CD14-positive monocyte (primary cell): ENCODE measurements at regions not wholly inside any gene's neighbourhood (a gene's known extent, or its start where the extent isn't known, plus 50 kb on each side); places are given as distances from the start of the nearest gene placed in this dataset.

Source experiments
- DNase-seq, 3 donors: peaks; one replicate each; pipeline ENCODE4 v3.0.0-alpha.2; 2011 to 2022
- H2AFZ ChIP-seq: 2 replicates; pipeline ENCODE4 v1.6.0; 2012; ENCODE audit warnings: mild to moderate bottlenecking, low read depth, low read length, inconsistent platforms; ENCODE audit not compliant: insufficient read depth, poor library complexity, severe bottlenecking
- H3K27ac ChIP-seq, 2 donors: 1 replicate in 1 of 2; 2 replicates in 1 of 2; pipeline ENCODE4 v1.5.1; 2012 to 2013; ENCODE audit warnings: low read length in 2 of 2, control low read depth in 1 of 2, inconsistent platforms in 1 of 2, low read depth in 1 of 2, mild to moderate bottlenecking in 1 of 2
- H3K27me3 ChIP-seq, 2 donors: one replicate each; pipeline versions ENCODE4 v1.6.0 to v1.6.1; 2011 to 2013; ENCODE audit warnings: low read length in 2 of 2; ENCODE audit not compliant: control insufficient read depth in 2 of 2, insufficient read depth in 2 of 2
- H3K36me3 ChIP-seq, 2 donors: replicated peaks in 1 of 2; 1 replicate in 1 of 2; 2 replicates in 1 of 2; pipeline versions ENCODE4 v1.5.1 to v1.6.1; 2012 to 2013; ENCODE audit warnings: low read length in 2 of 2, control low read depth in 1 of 2, inconsistent platforms in 1 of 2, mild to moderate bottlenecking in 1 of 2; ENCODE audit not compliant: insufficient read depth in 2 of 2, control insufficient read depth in 1 of 2
- H3K4me1 ChIP-seq, 2 donors: 1 replicate in 1 of 2; 2 replicates in 1 of 2; pipeline versions ENCODE4 v1.5.1 to v1.6.1; 2012 to 2013; ENCODE audit warnings: low read length in 2 of 2, control low read depth in 1 of 2, inconsistent platforms in 1 of 2, mild to moderate bottlenecking in 1 of 2, moderate library complexity in 1 of 2; ENCODE audit not compliant: insufficient read depth in 2 of 2, control insufficient read depth in 1 of 2
- H3K4me2 ChIP-seq: replicated peaks from 2 replicates; pipeline ENCODE3; 2012; ENCODE audit warnings: low read length, moderate library complexity, mild to moderate bottlenecking; ENCODE audit not compliant: poor library complexity, severe bottlenecking; ENCODE audit errors: extremely low read depth
- H3K4me3 ChIP-seq, 3 experiments: fragments of 200-600 bp in 1 of 3; sonication (generic) in 1 of 3; replicated peaks in 1 of 3; 1 replicate in 2 of 3; 2 replicates in 1 of 3; pipeline ENCODE4 v1.5.1; 2011 to 2013; ENCODE audit warnings: low read length in 3 of 3, mild to moderate bottlenecking in 3 of 3, control low read depth in 2 of 3, low read depth in 2 of 3, inconsistent platforms in 1 of 3, moderate library complexity in 1 of 3
- H3K79me2 ChIP-seq: 2 replicates; pipeline ENCODE4 v1.6.0; 2012; ENCODE audit warnings: mild to moderate bottlenecking, control low read depth, inconsistent platforms, low read length, moderate library complexity; ENCODE audit not compliant: insufficient read depth
- H3K9ac ChIP-seq: 2 replicates; pipeline ENCODE4 v1.6.0; 2017; ENCODE audit warnings: low read length, mild to moderate bottlenecking; ENCODE audit not compliant: insufficient read depth, poor library complexity, severe bottlenecking
- H3K9me3 ChIP-seq, 2 donors: replicated peaks in 1 of 2; 1 replicate in 1 of 2; 2 replicates in 1 of 2; pipeline versions ENCODE4 v1.5.1 to v1.6.1; 2012 to 2013; ENCODE audit warnings: low read length in 2 of 2, control low read depth in 1 of 2; ENCODE audit not compliant: control insufficient read depth in 1 of 2, insufficient read depth in 1 of 2
- H4K20me1 ChIP-seq: 2 replicates; pipeline ENCODE4 v1.6.0; 2012; ENCODE audit warnings: mild to moderate bottlenecking, low read length, control low read depth, moderate library complexity; ENCODE audit not compliant: insufficient read depth
- H3K27ac Mint-ChIP-seq, 7 donors: one replicate each; pipeline ENCODE4 v1.8.0; 2020; ENCODE audit warnings: mild to moderate bottlenecking in 7 of 7, mixed read lengths in 7 of 7, moderate library complexity in 6 of 7, inconsistent platforms in 2 of 7
- H3K27me3 Mint-ChIP-seq, 3 donors: one replicate each; pipeline ENCODE4 v1.8.0; 2021 to 2022; ENCODE audit warnings: low read depth in 3 of 3, mild to moderate bottlenecking in 3 of 3, mixed read lengths in 3 of 3, moderate library complexity in 3 of 3, inconsistent platforms in 1 of 3
- H3K36me3 Mint-ChIP-seq, 2 donors: one replicate each; pipeline ENCODE4 v1.8.0; 2020; ENCODE audit warnings: mixed read lengths in 2 of 2, inconsistent platforms in 1 of 2, mild to moderate bottlenecking in 1 of 2
- H3K4me1 Mint-ChIP-seq: one replicate; pipeline ENCODE4 v1.8.0; 2020; ENCODE audit warnings: mild to moderate bottlenecking, mixed read lengths
- H3K4me3 Mint-ChIP-seq, 2 donors: one replicate each; pipeline ENCODE4 v1.8.0; 2020; ENCODE audit warnings: mild to moderate bottlenecking in 2 of 2, mixed read lengths in 2 of 2, moderate library complexity in 1 of 2
- H3K9me3 Mint-ChIP-seq, 7 donors: one replicate each; pipeline ENCODE4 v1.8.0; 2020 to 2022; ENCODE audit warnings: mixed read lengths in 7 of 7, mild to moderate bottlenecking in 6 of 7, moderate library complexity in 6 of 7, inconsistent platforms in 2 of 7
- WGBS: methylation state at CpG from one replicate; pipeline ENCODE4 v1.1.5; 2013; ENCODE audit warnings: missing lambda C conversion rate; ENCODE audit not compliant: insufficient coverage; 5-methylcytosine and 5-hydroxymethylcytosine counted together
- intact Hi-C, 2 donors: fragments of 100-400 bp; cut with micrococcal nuclease; formaldehyde crosslinking; loops; one replicate each; pipeline versions ENCODE4 v1.15.0 to v1.15.1; 2023
- TF ChIP-seq, protein P1 (sequence below): fragments of 200-600 bp; IDR thresholded peaks from one replicate; pipeline ENCODE4 v1.8.0; 2022; ENCODE audit warnings: antibody characterized with exemption, mild to moderate bottlenecking

DNA sequence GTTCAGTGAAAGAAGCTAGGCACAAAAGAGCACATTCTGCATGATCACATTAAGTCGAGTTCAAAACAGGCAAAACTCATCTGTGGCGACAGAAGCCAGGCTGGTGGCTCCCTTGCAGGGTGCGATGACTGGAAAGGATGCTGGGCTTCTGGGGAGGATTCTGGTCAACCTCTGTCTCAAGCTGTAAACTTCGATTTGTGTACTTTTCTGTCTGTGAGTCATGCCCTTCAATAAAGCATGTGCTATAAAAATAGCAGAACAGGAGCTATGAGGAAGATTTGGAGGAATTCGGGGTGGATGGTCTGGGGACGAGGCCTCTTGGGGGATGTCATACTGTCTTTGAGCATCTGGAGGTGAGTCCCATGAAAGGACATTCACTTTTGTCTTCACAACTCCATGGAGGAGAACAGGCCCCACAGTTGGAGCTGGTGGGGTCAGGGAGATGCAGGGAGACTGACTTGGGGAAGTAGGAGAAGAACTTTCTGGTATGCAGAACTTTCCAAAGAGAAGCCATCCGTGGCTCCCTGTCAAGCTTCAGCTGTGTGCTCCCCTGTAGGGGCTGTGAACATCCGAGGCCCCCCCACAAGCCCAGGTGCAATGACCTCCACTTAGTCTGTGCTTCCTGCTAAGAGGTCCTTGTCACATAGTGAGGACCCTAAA is 77.8 kb upstream of the LINC01488 start:
- Histone ChIP-seq H3K79me2 (no peaks in the 10 kb centered on the region), H3K4me1 (peaks cover 15 to 20% of the 10 kb centered on the region in 2 donors), H3K4me3 (no peak overlapping the region), H4K20me1 (no peaks in the 10 kb centered on the region), H3K9ac (no peak overlapping the region), H3K27ac (no peak overlapping the region), H3K4me2 (no peak overlapping the region), H3K27me3 (no peaks in the 10 kb centered on the region), H3K9me3 (peaks cover 4 to 12% of the 10 kb centered on the region in 2 donors), H3K36me3 (no peaks in the 10 kb centered on the region), H2AFZ (no peak overlapping the region)
- H3K27me3 Mint-ChIP-seq, result peaks cover 3 to 6% (median 5%) of the 10 kb centered on the region in 3 donors
- intact Hi-C loops, result no loop called here
- peaks cover 2 to 15% (median 11%) of the 10 kb centered on the region in 7 donors for H3K9me3 Mint-ChIP-seq
- no peak overlapping the region for H3K4me3 Mint-ChIP-seq
- peaks cover 24% of the 10 kb centered on the region for H3K4me1 Mint-ChIP-seq
- TF ChIP-seq, protein P1, sequence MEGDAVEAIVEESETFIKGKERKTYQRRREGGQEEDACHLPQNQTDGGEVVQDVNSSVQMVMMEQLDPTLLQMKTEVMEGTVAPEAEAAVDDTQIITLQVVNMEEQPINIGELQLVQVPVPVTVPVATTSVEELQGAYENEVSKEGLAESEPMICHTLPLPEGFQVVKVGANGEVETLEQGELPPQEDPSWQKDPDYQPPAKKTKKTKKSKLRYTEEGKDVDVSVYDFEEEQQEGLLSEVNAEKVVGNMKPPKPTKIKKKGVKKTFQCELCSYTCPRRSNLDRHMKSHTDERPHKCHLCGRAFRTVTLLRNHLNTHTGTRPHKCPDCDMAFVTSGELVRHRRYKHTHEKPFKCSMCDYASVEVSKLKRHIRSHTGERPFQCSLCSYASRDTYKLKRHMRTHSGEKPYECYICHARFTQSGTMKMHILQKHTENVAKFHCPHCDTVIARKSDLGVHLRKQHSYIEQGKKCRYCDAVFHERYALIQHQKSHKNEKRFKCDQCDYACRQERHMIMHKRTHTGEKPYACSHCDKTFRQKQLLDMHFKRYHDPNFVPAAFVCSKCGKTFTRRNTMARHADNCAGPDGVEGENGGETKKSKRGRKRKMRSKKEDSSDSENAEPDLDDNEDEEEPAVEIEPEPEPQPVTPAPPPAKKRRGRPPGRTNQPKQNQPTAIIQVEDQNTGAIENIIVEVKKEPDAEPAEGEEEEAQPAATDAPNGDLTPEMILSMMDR, result no peak
- peaks cover 2 to 3% of the 10 kb centered on the region in 2 donors for H3K36me3 Mint-ChIP-seq
- no peak overlapping the region for H3K27ac Mint-ChIP-seq
- WGBS, result 73% methylated on average over 8 of the region's 8 CpGs
- no peak for DNase-seq

DNA sequence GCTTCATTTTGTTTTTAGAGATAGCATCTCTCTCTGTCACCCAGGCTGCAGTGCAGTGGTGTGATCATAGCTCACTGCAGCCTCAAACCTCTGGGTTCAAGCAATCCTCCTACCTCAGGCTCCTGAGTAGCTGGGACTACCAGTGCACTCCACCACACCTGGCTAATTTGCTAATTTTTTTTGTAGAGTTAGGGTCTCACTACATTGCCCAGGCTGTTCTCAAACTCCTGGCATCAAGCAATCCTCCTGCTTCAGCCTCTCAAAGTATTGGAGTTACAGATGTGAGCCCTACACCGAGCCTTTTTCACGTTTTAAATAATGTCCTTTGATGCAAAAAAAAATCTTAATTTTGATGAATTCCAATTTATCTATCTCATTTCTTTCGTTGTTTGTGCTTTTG is 75.4 kb upstream of the LINC01488 start:
- TF ChIP-seq, protein P1, result no peak
- WGBS, result no CpG with 5 or more reads among the region's 3 CpGs
- Mint-ChIP-seq H3K27me3 (peaks cover 4 to 11% (median 8%) of the 10 kb centered on the region in 3 donors), H3K4me3 (no peak overlapping the region), H3K27ac (peak overlapping the region in 1 of 7 donors; percentile 0), H3K4me1 (peaks cover 19% of the 10 kb centered on the region), H3K36me3 (peaks cover 2 to 3% of the 10 kb centered on the region in 2 donors), H3K9me3 (peaks cover 0 to 13% (median 10%) of the 10 kb centered on the region in 7 donors)
- Histone ChIP-seq H3K27me3 (no peaks in the 10 kb centered on the region), H3K79me2 (no peaks in the 10 kb centered on the region), H2AFZ (no peak overlapping the region), H3K9me3 (peaks cover 4 to 7% of the 10 kb centered on the region in 2 donors), H3K4me3 (no peak overlapping the region), H3K4me1 (peaks cover 13 to 18% of the 10 kb centered on the region in 2 donors), H3K36me3 (no peaks in the 10 kb centered on the region), H3K9ac (no peak overlapping the region), H3K4me2 (no peak overlapping the region), H3K27ac (no peak overlapping the region), H4K20me1 (no peaks in the 10 kb centered on the region)
- no peak for DNase-seq
- intact Hi-C loops, result no loop called here
